Lung microvascular endothelial cell (primary cell): ENCODE measurements at regions not wholly inside any gene's neighbourhood (a gene's known extent, or its start where the extent isn't known, plus 50 kb on each side); places are given as distances from the start of the nearest gene placed in this dataset.

ENCODE experiments used
- DNase-seq, 2 donors: peaks; one replicate each; pipeline versions ENCODE4 v3.0.0 to v3.0.0-alpha.2; 2010; ENCODE audit warnings: low read depth in 2 of 2

DNA sequence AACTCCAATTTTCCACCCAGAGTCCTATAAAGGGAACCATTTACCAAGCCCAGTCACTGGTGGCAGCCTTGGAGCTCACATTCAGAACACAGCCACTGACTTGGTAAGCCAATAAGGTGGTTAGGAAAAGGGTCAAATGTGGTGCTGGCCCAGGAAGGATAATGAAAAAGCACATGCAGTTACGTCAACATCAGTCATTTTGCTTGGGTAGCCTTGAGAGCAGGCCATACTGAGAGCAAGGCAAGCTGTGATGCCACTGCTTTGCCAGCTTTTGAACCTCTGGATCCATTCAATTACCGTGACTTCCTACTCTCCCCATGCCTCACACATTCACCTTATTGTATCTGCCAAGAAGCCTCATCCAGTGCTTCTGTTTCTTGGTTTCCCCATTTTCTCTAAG is 253.6 kb downstream of the OPA1 start:
- no peak for DNase-seq

- no peak for DNase-seq
Measured at GRCh38 chr3:193847402-193847801, 254.4 kb downstream of the OPA1 start.

GRCh38 chr3:193848547-193848946 is 255.5 kb downstream of the OPA1 start:
- no peak for DNase-seq

DNA sequence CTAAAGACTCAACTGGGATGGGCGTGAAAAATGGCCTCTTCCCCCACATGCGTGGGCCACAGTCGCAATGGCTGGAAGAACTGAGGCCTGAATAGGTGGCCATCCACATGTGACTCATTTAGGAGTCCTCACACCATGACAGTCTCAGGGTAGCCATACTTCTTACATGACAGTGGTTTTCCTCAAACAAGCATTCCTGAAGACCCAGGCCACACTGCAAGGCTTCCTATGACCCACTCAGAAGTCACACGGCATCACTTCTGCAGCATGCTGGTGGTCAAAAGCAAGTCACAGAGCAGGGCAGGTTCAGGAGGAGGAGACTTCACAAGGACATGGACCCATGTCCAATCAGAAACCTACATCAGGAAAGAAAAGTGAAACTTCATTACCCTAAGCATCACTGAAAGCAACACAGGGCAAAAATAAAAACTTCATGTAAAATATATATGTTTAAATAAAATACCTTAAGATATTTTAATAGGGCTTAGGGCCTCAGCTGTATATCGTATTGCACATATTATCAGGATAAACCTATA is 257.1 kb downstream of the OPA1 start:
- no peak for DNase-seq

DNA sequence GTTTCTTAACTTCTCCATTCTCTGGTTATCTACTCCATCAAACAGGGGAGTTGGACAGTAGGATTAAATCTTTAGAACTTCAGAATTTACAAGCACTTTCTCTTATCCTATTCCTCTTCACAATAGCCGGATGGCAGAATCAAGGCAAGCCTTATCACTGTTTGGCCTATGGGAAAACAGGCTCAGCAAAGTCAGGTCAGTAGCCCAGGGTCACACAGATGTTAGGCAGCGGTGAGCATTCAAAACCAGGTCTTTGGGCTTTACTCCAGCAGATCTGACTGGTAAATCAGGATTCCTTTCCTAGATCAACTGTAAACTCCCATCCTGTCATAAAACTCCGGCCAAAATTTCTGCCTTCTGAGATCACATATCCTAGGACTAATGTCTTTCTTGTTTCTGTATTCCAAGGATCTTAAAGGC is 258.4 kb downstream of the OPA1 start:
- peak in 1 of 2 donors; percentile 67 for DNase-seq

- DNase-seq, result no peak
Measured at GRCh38 chr3:193851941-193852674, 259.1 kb downstream of the OPA1 start.

GRCh38 chr3:193852901-193853300 is 259.9 kb downstream of the OPA1 start:
- no peak for DNase-seq

GRCh38 chr3:193853511-193854219 is 260.7 kb downstream of the OPA1 start:
- DNase-seq, result peak in 1 of 2 donors; percentile 25

GRCh38 chr3:193857996-193858395 is 265.0 kb downstream of the OPA1 start:
- DNase-seq, result no peak

- peak; percentile 29 to 30 for DNase-seq
Measured at GRCh38 chr3:193859195-193859594, 266.2 kb downstream of the OPA1 start.

DNA sequence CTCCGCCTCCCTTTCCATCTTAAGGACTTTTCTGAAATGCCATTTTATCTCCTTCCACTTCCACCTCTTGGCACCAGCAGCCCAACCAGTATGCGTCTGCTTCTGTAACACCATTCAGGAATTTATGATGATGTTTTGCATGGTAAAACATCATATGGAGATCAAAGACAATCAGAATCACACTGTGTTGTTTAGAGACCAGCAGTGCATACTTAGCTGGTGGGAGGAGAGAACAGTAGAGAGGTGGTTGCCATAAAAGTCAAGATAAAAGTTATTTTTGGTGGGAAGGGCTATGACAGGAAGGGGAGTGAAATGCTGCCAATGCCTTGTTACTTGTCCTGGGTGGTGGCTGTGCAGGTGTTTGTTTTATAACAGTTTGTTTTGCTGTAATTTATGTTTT is 268.0 kb downstream of the OPA1 start:
- no peak for DNase-seq

DNA sequence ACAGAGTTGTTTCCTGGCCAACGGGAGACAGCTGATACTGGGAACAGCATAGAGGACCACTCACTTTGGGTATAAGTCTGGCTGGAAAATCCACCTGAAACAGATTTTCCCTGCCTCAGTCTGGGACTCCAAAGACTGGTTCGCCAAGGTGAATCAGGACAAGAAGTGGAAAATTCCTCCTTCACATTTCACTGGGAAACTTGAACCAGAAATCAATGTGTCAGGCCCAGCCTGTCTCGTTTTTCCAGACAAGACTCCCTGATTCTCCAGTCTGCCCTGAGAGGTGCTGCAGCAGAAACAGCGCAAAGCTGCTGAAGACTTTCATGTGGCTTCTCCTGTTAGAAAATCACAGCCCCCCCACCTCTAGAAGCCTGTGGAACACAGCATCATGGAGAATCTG is 269.8 kb downstream of the OPA1 start:
- no peak for DNase-seq

DNA sequence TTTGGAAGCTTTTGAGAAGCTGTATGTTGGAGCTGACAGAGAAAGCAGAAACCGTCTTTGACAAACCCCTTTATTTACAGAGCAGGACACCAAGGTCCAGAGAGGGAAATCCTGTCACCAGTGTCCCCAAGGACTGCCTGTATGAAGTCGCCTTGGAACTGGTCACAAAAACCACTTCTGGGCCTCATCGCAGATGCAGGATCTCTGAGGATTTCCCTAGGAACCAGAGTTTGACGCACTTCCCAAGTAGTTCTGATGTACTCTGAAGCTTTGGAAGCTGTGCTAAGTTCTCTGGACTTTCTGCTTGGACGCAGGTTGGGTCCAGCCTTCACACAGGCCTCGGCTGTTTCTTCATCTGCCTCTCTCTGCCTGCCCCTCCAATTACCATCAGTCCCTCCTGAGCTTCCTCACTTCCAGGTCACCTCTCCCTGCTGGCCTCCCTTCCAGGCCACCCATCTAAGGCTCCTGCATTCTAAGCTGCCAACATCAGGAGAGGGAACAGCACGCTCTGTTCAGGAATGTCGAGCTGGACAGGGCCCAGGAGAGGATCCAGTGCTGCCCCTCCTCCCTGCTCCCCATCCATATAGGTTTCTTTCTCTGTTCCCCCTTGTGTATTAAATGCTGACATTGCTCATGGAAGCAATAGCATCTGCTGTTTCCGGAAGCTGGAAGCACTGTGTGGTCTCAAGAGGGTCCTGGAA is 270.8 kb downstream of the OPA1 start:
- peak in 1 of 2 donors; percentile 15 for DNase-seq

GRCh38 chr3:193865339-193865738 is 270.6 kb upstream of the HES1 start:
- no peak for DNase-seq

DNA sequence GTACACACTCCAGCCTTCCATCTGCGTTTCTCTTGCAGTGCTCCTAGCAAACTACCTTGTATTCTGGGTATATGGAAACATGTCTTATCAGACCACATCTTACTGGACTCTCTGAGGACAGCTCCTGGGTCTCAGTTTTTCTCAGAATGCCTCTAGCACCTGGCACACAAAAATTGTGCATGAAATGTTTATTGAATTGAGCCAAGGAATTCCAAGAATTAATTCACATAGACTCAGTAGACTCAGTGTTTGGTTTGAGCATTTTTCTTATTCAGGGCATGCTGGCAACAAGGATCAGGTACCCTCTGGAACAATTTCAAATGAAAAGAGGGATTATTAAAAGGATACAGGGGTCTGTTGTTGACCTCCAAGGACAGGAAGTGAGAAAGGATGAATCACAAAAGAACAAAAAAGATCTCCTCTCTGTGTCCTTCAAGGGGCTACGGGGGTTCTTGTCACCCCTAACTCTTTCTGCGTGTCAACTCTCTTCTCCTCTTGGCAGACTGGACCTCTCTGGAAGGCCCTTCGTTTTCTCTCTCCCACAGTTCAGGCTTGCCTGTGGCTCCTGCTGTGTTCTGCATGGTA is 270.0 kb upstream of the HES1 start:
- no peak for DNase-seq

GRCh38 chr3:193868590-193868989 is 267.4 kb upstream of the HES1 start:
- no peak for DNase-seq

DNA sequence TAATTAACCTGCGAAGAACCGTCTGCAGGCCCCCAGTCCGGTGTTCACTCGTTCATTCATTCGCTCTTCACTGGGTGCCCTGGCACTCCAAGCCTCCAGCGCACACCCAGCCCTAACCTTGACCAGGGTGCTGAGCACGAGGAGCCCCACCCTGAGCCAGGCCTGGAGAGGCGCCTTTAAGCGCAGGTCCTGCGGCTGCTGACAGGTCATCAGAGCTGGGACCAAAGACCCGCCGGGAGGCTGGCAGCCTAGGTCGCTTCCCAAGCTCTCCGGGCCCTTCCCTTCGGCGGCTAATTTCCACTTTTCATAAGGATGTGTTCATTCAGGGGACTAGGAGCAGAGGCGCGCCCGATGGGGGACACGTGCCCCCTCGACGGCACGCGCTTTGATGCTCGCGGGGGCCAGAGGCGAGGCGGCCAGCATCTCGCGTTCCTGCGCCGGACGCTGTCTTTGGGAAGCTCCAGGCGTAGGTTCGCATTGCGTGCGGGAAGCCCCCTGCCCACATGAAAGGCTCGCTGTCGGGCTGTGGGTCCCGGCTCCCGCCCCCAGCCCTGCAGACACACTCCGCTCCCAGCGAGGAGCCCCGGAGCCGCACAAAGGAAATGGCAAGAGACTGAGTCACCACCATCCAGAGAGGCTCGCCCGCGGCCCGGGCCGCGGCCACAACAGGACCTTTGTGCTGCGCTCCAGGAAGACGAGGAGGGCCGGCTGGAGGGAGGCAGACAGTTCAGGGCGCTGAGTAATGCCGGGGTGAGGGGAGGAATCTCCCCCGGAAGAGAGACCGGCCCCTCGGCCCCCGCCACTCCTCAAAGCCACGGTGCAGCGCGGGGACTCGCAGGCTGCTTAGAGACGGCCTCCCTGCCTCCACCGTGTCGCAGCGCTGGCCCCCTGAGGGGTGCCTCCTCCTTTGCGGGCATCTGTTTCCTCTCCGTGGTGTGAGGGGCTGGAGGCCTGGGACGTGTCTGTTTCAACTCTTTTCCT is 266.4 kb upstream of the HES1 start:
- peak in 1 of 2 donors; percentile 89 for DNase-seq

GRCh38 chr3:193870376-193871219 is 265.4 kb upstream of the HES1 start:
- DNase-seq, result peak in 1 of 2 donors; percentile 20

DNA sequence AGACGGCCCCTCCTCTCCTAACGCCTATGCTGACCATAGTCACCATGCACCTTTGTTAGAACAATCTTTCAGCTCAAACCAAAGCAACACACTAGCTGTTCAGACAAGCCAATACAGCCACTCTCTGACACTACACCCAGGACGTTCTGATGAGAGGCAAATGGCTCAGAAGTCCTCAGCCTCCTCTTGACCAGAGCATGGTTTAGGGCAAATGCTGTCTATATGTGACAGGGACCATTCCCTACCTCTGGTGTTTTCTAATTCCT is 264.8 kb upstream of the HES1 start:
- DNase-seq, result no peak

GRCh38 chr3:193872265-193872753 is 263.6 kb upstream of the HES1 start:
- DNase-seq, result peak; percentile 22 to 89
